Left cardiac atrium (tissue), 4 donors: ENCODE measurements at regions not wholly inside any gene's neighbourhood (a gene's known extent, or its start where the extent isn't known, plus 50 kb on each side); places are given as distances from the start of the nearest gene placed in this dataset.
A peak's percentile ranks its signal among the peaks of the same experiment; 100 is the strongest.

ENCODE experiments used
- ATAC-seq, 2 donors: fragments of 200-7000 bp; cut with Tn5 transposase; one replicate each; pipeline ENCODE4 v1.9.1; 2020; ENCODE audit warnings: mild to moderate bottlenecking in 2 of 2, moderate library complexity in 2 of 2
- DNase-seq: peaks from one replicate; pipeline ENCODE4 v3.0.0-alpha.2; 2020
- intact Hi-C, 2 donors: fragments of 100-400 bp; cut with DNase I; formaldehyde crosslinking; loops; one replicate each; pipeline versions ENCODE4 v1.14.1 to v1.15.1; 2022 to 2023
- donor health status: DM: no; HTN: yes; CAD: no.
- donor health status: DM: no; HTN: yes; CAD: no; lungs with severe emphysema.
- donor health status: DM: yes; HTN: yes; CAD: no.
- donor health status: Dilated cardiomyopathy.

DNA sequence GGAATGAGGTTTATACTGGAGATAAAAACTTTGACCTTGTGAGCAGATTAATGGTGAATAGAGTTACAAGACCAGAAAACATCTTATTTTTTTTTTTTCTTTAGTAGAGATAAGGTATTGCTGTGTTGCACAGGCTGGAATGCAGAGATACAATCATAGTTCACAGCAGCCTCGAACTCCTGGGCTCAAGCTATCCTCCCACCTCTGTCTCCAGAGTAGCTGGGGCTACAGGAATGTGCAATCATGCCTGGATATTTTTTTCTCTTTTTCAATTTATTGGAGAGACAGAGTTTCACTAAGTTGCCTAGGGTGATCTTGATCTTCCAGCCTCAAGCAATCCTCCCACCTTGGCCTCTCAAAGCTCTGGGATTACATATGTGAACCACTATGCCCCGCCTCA lies 2139.1 kb downstream of the PCDH9 start:
- DNase-seq, result no peak
- intact Hi-C loops, result no loop called here
- no peak for ATAC-seq

DNA sequence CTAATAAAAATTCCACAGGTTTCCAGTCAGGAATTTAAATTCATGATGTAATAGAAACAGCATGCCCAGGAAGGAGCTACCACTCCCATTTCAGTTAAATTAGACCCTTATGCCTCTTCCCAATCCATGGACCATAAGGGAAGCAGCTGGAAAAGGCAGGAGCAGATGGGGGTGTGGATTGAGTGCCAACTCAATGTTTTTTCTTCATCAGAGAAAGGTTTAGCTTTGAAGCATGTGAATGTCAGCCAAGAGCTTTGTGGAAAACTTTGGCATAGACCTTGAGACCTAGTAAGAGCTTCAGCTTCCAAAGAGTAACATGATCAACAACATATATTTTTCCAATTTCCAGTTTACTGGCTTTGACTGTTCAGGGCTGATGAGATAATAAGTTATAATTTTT lies 2139.9 kb downstream of the PCDH9 start:
- DNase-seq (no peak), ATAC-seq (no peak)
- intact Hi-C loops, result no loop called here

DNA sequence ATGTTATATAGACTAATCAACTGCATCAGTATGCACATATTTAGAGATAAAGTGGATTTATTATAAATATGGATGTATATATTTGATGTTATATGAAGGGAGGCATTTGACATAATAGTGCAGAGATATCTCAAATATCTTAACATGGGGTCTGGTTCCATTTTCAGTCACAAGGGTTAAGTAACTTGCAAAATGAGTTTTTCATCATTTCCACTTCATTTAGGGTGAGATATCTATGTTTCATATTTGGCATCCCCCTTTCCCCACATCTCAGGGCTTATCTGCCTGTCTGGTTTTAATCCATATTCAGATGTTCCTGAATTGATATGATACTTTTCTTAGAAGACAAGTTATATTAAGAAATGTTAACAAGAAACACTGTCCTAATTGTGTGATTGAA lies 2141.2 kb downstream of the PCDH9 start:
- no peak for DNase-seq

GRCh38 chr13:65085977-65086376 lies 2144.2 kb downstream of the PCDH9 start:
- ATAC-seq, result no peak
- DNase-seq, result no peak
- intact Hi-C loops, result no loop called here

More for the DNA sequence above, 2141.2 kb downstream of the PCDH9 start:
- intact Hi-C loops, result no loop called here
- ATAC-seq, result no peak

GRCh38 chr13:65074248-65074647 lies 2155.9 kb downstream of the PCDH9 start:
- no peak for ATAC-seq
- no peak for DNase-seq
- intact Hi-C loops, result no loop called here

- DNase-seq, result no peak
- intact Hi-C loops, result no loop called here
- ATAC-seq, result no peak
Measured at GRCh38 chr13:65064967-65065366, 2165.2 kb downstream of the PCDH9 start.

DNA sequence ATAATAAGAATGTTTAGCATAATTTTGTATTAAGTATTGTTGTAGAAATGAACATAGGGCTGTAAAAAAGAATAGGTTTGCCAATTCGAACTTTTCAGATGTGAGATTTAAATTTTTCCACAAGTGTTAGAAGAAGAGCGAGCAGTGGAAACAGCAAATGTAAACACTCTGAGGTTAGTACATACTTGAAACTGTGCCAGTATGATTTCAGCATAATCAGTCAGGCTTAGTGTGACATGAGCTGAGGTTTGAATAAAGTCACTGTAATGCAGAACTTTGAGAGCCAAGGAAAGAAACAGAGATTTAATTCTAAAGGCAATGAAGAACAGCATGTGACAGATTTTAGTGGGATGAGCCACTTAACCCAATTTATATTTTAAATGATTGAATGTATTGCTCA lies 2166.4 kb downstream of the PCDH9 start:
- intact Hi-C loops, result no loop called here
- ATAC-seq, result no peak

GRCh38 chr13:65057986-65058385 lies 2172.2 kb downstream of the PCDH9 start:
- ATAC-seq (peak in 1 of 2 donors; percentile 30), DNase-seq (no peak)
- intact Hi-C loops, result no loop called here

More for the DNA sequence above, 2166.4 kb downstream of the PCDH9 start:
- no peak for DNase-seq

DNA sequence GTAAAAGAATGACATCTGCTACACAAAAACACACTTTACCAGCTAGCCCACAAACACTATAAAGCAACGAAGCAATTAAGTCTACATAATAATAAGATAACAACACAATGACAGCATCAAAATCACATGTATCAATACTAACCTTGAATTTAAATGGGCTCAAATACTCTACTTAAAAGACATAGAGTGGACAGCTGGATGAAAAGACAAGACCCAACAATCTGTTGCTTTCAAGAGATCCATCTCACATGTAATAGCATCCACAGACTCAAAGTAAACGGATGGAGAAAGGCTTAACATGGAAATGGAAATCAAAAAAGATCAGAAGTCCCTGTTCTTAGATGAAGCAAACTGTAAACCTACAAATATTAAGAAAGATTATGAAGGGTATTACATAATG lies 2175.9 kb downstream of the PCDH9 start:
- DNase-seq, result no peak
- ATAC-seq, result no peak
- intact Hi-C loops, result no loop called here

- intact Hi-C loops, result no loop called here
- DNase-seq (no peak), ATAC-seq (no peak)
Measured at GRCh38 chr13:65036999-65037398, 2193.1 kb downstream of the PCDH9 start.

GRCh38 chr13:65035302-65035701 lies 2194.8 kb downstream of the PCDH9 start:
- ATAC-seq, result no peak
- intact Hi-C loops, result no loop called here

DNA sequence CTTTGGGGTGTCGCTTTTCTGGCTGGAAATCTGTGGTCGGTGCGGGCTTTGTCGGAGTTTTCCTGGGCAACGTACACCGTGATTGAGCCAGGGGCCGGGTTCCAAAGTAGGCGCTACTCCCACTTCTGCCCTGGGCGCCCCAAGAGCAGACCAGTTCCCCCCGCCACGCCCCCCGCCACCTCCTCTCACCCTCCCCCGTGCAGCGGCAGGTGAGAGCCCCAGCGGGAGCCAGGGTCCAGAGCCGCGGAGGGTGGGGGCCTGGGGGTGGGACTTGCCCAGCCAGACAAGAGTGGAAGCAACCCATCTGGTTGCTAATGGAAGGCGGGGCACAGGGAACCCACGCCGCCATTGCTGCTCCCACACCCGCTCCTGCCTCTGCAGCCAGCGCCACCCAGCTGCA lies 2195.9 kb downstream of the PCDH9 start:
- ATAC-seq, result no peak
- DNase-seq, result no peak
- intact Hi-C loops, result no loop called here

More at GRCh38 chr13:65035302-65035701, 2194.8 kb downstream of the PCDH9 start:
- DNase-seq, result no peak

DNA sequence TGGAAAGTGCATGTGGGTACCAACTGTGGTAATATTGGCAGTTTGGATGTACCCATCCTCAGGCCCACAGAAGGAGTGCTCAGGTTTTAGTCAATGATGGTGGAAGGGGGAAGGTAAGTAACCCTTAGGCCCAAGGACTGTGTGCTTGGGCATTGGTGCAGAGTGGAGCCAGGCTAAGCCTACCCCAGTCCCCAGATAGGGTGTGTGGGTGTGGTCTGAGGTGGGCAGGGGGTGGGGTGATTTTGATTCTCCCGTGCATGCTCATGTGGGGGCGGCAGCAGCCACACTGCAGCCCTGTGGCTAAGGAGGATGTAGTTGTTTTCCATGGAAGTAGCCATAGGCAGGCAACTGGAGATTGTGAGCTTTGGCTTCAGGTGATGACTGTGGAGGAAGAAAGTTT lies 2197.3 kb downstream of the PCDH9 start:
- ATAC-seq, result no peak
- DNase-seq, result no peak
- intact Hi-C loops, result no loop called here

- intact Hi-C loops, result no loop called here
- ATAC-seq (no peak), DNase-seq (no peak)
Measured at GRCh38 chr13:65028101-65028500, 2202.0 kb downstream of the PCDH9 start.

- DNase-seq (no peak), ATAC-seq (no peak)
- intact Hi-C loops, result no loop called here
Measured at GRCh38 chr13:65026505-65026904, 2203.6 kb downstream of the PCDH9 start.

DNA sequence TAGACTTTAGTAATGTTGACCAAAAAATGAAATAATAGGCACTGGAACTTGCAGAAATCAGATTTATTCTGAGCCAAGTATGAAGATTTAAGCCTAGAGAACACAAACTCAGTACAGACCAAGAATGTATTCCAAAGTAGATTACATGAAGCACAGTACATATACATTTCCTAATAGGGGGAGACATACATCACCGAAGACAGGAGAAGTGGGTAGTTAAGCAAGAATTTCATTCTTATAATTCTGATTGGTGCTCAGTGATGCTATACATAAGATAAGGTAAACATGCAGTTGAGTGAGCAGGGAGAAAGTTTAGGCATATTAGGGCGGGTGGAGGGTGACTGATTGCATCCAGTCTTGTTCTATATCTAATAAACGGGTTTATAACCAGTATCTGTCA lies 2218.8 kb downstream of the PCDH9 start:
- intact Hi-C loops, result no loop called here
- ATAC-seq, result no peak

DNA sequence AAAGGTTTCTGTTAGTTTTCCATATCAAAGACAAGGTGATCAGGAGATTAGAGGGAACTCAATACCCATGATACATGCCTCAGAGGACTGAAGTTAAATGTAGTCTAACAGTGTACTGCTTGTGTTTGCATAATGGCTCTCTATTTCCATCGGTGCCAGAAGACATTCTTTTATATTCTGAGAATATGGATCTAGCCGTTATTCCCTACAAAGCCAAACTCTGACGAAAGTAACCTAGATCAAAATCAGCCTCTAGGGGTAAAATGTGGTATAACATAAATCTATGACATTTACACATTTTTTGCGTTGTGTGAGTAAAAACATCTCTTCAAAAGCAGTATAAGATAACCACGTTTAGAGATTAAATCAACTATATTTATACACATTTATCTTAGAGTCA lies 2232.7 kb downstream of the PCDH9 start:
- intact Hi-C loops, result no loop called here
- DNase-seq, result no peak
- no peak for ATAC-seq

More for the DNA sequence above, 2218.8 kb downstream of the PCDH9 start:
- DNase-seq, result no peak

DNA sequence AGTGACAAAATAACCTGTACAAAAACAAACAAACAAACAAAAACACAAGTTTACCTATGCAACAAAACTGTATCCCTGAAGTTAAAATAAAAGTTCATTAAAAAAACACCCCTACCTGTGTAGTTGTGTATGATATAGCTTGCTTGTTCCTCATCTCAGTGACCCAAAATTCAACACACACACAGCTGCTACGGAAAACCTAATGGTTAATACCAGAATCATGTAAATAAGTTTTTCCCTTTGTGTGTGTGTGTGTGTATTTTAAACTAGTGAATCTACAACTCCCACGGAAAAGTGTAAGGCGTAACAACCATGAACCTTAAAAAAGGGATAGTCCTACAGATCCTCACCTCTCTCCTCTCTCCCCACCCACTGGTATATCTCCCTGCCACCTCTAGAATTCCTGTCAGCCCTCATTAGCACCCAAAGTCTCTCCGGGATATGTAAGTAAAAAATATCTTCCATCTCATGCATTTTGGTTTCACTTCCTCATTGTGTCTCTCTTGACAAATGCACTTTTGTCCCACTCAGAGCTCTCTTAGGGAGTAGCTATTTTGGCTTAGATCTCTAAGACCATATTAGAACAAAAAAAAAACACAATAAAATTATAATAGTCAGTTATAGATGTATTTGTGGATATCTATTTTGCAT lies 2236.5 kb downstream of the PCDH9 start:
- intact Hi-C loops, result no loop called here
- no peak for DNase-seq
- ATAC-seq, result no peak

DNA sequence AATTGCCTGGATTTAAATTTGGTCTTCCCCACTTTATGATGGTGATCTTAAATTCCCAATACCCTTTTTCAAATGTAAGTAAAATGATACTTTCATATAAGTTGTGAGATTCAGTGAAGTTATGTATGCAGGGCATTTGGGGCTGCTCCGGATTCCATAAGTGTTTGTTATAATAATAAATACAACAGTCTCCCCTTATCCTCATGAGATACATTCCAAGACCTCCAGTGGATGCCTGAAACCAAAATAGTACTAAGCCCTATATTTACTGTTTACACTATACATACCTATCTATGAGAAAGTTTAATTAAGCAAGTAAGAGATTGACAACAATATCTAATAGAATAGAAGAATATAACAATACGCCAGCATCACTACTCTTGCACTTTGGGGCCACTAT lies 2237.8 kb downstream of the PCDH9 start:
- intact Hi-C loops, result no loop called here
- DNase-seq (no peak), ATAC-seq (no peak)

DNA sequence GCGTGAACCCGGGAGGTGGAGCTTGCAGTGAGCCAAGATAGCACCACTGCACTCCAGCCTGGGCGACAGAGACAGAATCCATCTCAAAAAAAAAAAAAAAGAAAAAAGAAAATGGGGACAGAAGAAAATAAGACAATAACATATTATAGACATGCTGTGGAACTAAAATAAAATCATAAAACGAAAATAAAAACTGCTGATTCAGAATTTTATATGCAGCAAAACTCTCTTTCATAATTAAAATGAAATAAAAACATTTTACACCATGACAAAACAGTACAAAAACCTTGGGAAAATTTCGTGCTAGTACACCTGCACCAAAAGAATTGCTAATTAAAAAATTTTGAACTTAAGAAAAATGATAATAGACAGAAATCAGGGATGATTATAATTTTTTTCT lies 2245.1 kb downstream of the PCDH9 start:
- DNase-seq (no peak), ATAC-seq (no peak)
- intact Hi-C loops, result no loop called here

- no peak for DNase-seq
- intact Hi-C loops, result no loop called here
- ATAC-seq, result no peak
Measured at GRCh38 chr13:64962404-64962803, 2267.7 kb downstream of the PCDH9 start.

GRCh38 chr13:64959276-64959675 lies 2270.9 kb downstream of the PCDH9 start:
- ATAC-seq (no peak), DNase-seq (no peak)
- intact Hi-C loops, result no loop called here
